ENCODE measurements at regions not wholly inside any gene's neighbourhood (a gene's known extent, or its start where the extent isn't known, plus 50 kb on each side); places are given as distances from the start of the nearest gene placed in this dataset.

GRCh38 chr6:167506443-167507301, 181.8 kb downstream of the TTLL2 start (continued):
- 0 out of 2 replicates have a peak, but pooled peaks have one; percentile 39 for TF ChIP-seq GMEB1 (CRISPR knock-in tag; IDR thresholded peaks at IDR 0.05; ENCODE audit: borderline replicate concordance)
- TF ChIP-seq JUNB (CRISPR knock-in tag; IDR thresholded peaks at IDR 0.05; ENCODE audit: borderline replicate concordance) = no peak
- no peak for TF ChIP-seq SIX1 (CRISPR knock-in tag; IDR thresholded peaks at IDR 0.05; ENCODE audit: borderline replicate concordance)
- no peak for TF ChIP-seq NAIF1 (CRISPR knock-in tag; IDR thresholded peaks at IDR 0.05; ENCODE audit: borderline replicate concordance)
- TF ChIP-seq, protein P1, sequence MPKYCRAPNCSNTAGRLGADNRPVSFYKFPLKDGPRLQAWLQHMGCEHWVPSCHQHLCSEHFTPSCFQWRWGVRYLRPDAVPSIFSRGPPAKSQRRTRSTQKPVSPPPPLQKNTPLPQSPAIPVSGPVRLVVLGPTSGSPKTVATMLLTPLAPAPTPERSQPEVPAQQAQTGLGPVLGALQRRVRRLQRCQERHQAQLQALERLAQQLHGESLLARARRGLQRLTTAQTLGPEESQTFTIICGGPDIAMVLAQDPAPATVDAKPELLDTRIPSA (CRISPR knock-in tag; IDR thresholded peaks at IDR 0.05; ENCODE audit: borderline replicate concordance) = no peak; the same call in 1 of the 2 replicates
- TF ChIP-seq CBX2 (IDR thresholded peaks at IDR 0.05; ENCODE audit: low read depth, low read length) = no peak
- TF ChIP-seq CBX2 (CRISPR knock-in tag; IDR thresholded peaks at IDR 0.05; ENCODE audit: low read depth) = no peak
- no peak; the same call in 1 of the 2 replicates for TF ChIP-seq YEATS4 (CRISPR knock-in tag; IDR thresholded peaks at IDR 0.05; ENCODE audit: borderline replicate concordance)
- TF ChIP-seq, protein P2, sequence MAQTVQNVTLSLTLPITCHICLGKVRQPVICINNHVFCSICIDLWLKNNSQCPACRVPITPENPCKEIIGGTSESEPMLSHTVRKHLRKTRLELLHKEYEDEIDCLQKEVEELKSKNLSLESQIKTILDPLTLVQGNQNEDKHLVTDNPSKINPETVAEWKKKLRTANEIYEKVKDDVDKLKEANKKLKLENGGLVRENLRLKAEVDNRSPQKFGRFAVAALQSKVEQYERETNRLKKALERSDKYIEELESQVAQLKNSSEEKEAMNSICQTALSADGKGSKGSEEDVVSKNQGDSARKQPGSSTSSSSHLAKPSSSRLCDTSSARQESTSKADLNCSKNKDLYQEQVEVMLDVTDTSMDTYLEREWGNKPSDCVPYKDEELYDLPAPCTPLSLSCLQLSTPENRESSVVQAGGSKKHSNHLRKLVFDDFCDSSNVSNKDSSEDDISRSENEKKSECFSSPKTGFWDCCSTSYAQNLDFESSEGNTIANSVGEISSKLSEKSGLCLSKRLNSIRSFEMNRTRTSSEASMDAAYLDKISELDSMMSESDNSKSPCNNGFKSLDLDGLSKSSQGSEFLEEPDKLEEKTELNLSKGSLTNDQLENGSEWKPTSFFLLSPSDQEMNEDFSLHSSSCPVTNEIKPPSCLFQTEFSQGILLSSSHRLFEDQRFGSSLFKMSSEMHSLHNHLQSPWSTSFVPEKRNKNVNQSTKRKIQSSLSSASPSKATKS (CRISPR knock-in tag; IDR thresholded peaks at IDR 0.05) = no peak
- no peak for TF ChIP-seq ZNF382 (CRISPR knock-in tag; IDR thresholded peaks at IDR 0.05; ENCODE audit: borderline replicate concordance)
- peak; percentile 36 for TF ChIP-seq ZFY (CRISPR knock-in tag; IDR thresholded peaks at IDR 0.05)
- TF ChIP-seq ZNF619 (CRISPR knock-in tag; IDR thresholded peaks at IDR 0.05) = peak; percentile 47; the same call in 1 of the 2 replicates
- TF ChIP-seq RBAK (CRISPR knock-in tag; IDR thresholded peaks at IDR 0.05) = 0 out of 2 replicates have a peak, but pooled peaks have one; percentile 12
- TF ChIP-seq, protein P3, sequence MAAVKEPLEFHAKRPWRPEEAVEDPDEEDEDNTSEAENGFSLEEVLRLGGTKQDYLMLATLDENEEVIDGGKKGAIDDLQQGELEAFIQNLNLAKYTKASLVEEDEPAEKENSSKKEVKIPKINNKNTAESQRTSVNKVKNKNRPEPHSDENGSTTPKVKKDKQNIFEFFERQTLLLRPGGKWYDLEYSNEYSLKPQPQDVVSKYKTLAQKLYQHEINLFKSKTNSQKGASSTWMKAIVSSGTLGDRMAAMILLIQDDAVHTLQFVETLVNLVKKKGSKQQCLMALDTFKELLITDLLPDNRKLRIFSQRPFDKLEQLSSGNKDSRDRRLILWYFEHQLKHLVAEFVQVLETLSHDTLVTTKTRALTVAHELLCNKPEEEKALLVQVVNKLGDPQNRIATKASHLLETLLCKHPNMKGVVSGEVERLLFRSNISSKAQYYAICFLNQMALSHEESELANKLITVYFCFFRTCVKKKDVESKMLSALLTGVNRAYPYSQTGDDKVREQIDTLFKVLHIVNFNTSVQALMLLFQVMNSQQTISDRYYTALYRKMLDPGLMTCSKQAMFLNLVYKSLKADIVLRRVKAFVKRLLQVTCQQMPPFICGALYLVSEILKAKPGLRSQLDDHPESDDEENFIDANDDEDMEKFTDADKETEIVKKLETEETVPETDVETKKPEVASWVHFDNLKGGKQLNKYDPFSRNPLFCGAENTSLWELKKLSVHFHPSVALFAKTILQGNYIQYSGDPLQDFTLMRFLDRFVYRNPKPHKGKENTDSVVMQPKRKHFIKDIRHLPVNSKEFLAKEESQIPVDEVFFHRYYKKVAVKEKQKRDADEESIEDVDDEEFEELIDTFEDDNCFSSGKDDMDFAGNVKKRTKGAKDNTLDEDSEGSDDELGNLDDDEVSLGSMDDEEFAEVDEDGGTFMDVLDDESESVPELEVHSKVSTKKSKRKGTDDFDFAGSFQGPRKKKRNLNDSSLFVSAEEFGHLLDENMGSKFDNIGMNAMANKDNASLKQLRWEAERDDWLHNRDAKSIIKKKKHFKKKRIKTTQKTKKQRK (IDR thresholded peaks at IDR 0.05; ENCODE audit: low read length) = no peak
- no peak; the same call in 1 of the 2 replicates for TF ChIP-seq MTA1 (CRISPR knock-in tag; IDR thresholded peaks at IDR 0.05; ENCODE audit: borderline replicate concordance)
- TF ChIP-seq SMAD1 (CRISPR knock-in tag; IDR thresholded peaks at IDR 0.05; ENCODE audit: borderline replicate concordance, low read depth) = no peak
- TF ChIP-seq HOXA5 (CRISPR knock-in tag; IDR thresholded peaks at IDR 0.05) = no peak
